Panc1 (cell line): ENCODE measurements at regions not wholly inside any gene's neighbourhood (a gene's known extent, or its start where the extent isn't known, plus 50 kb on each side); places are given as distances from the start of the nearest gene placed in this dataset.

Source experiments
- ATAC-seq: fragments of 200-7000 bp; cut with Tn5 transposase; 2 replicates; pipeline ENCODE4 v1.9.1; 2020; ENCODE audit warnings: mild to moderate bottlenecking, moderate library complexity
- BruUV-seq: library from RNA; stranded (reverse); fragments of 400-500 nt; replicated peaks from 2 replicates; lab custom pipeline; 2021; lab: Mats Ljungman, UMichigan
- CTCF ChIA-PET: fragments of 300-600 bp; sonication (Branson Sonifier 250); formaldehyde crosslinking; loops from one replicate; lab custom pipeline; 2022; ENCODE audit warnings: antibody characterized with exemption; lab: Charles Lee
- POLR2A ChIA-PET: fragments of 300-600 bp; sonication (Branson Sonifier 250); formaldehyde crosslinking; loops from one replicate; lab custom pipeline; 2022; ENCODE audit warnings: antibody characterized with exemption; lab: Charles Lee
- DNase-seq: peaks from one replicate; pipeline ENCODE4 v3.0.0-alpha.2; 2010; ENCODE audit warnings: low read depth, low spot score
- H3K27ac ChIP-seq: 2 replicates; pipeline ENCODE4 v1.5.1; 2011; ENCODE audit warnings: mild to moderate bottlenecking, low read length, inconsistent platforms
- H3K27me3 ChIP-seq: fragments of 200-500 bp; sonication (Bioruptor generic); 2 replicates; pipeline ENCODE4 v1.6.0; 2014; ENCODE audit warnings: low read length, inconsistent platforms; ENCODE audit not compliant: control insufficient read depth, insufficient read depth
- H3K36me3 ChIP-seq: fragments of 200-500 bp; sonication (Bioruptor generic); 2 replicates; pipeline ENCODE4 v1.5.1; 2014; ENCODE audit warnings: inconsistent platforms, mild to moderate bottlenecking, low read length, moderate library complexity; ENCODE audit not compliant: control insufficient read depth, insufficient read depth
- H3K4me1 ChIP-seq: 2 replicates; pipeline ENCODE4 v1.5.1; 2011; ENCODE audit warnings: inconsistent platforms, mild to moderate bottlenecking, low read length, moderate library complexity; ENCODE audit not compliant: control insufficient read depth, insufficient read depth
- H3K4me3 ChIP-seq, 2 experiments: 2 replicates each; pipeline ENCODE4 v1.5.1; 2011 to 2012; ENCODE audit warnings: low read depth in 2 of 2, low read length in 2 of 2, mild to moderate bottlenecking in 2 of 2, inconsistent platforms in 1 of 2, moderate library complexity in 1 of 2
- H3K9me3 ChIP-seq: fragments of 200-500 bp; sonication (Bioruptor generic); 2 replicates; pipeline ENCODE4 v1.5.1; 2014; ENCODE audit warnings: low read depth, mild to moderate bottlenecking, inconsistent platforms, low read length, moderate library complexity; ENCODE audit not compliant: control insufficient read depth, insufficient read depth
- CTCF ChIP-seq: fragments of 450-650 bp; IDR thresholded peaks from 2 replicates; pipeline ENCODE4 v1.5.1; 2017; ENCODE audit warnings: mild to moderate bottlenecking
- POLR2AphosphoS5 ChIP-seq: IDR thresholded peaks from 2 replicates; pipeline ENCODE4 v1.6.1; 2012; ENCODE audit warnings: mild to moderate bottlenecking, low read depth, low read length, moderate library complexity
- SIN3A ChIP-seq: IDR thresholded peaks from 2 replicates; pipeline ENCODE4 v1.6.1; 2012; ENCODE audit warnings: low read depth, mild to moderate bottlenecking, low read length, moderate library complexity, borderline replicate concordance; ENCODE audit not compliant: insufficient read depth
- TCF7L2 ChIP-seq: IDR thresholded peaks from 2 replicates; pipeline ENCODE4 v1.6.1; 2011; ENCODE audit warnings: mild to moderate bottlenecking, low read depth, low read length, inconsistent platforms
- in situ Hi-C: cut with HindIII; loops from 2 replicates; pipeline ENCODE4 v1.10.0; 2016; ENCODE audit warnings: low sequenced_read_pairs, low pct_unique_long_range_greater_than_20kb
- intact Hi-C: fragments of 100-400 bp; cut with micrococcal nuclease; formaldehyde crosslinking; loops from one replicate; pipeline ENCODE4 v1.10.0; 2022; ENCODE audit not compliant: unreplicated experiment
- TF ChIP-seq, protein P1 (sequence below), 2 experiments: IDR thresholded peaks; 2 replicates each; pipeline ENCODE4 v1.6.1; 2011 to 2012; ENCODE audit warnings: low read depth in 2 of 2, control low read depth in 1 of 2, low read length in 1 of 2, mild to moderate bottlenecking in 1 of 2, moderate library complexity in 1 of 2; ENCODE audit not compliant: insufficient read depth in 1 of 2

DNA sequence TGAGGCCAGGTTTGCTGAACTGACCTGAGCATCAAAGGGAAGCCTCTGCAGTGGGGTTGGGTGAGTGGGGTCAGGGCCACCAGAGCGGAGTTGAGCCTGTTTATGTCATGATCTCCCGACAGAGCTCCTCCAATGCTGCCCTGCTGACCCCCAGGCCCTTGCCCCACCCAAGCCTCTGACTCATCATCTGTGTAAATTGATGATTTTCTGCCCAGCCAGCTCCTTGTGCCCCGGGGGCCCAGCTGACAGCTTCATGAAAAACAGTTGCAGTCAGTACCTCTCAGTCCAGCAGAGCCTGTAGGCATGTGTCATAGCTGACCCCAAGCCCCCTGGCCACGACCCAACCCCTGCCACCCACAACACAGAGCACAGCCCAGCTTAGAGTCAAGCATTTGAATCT is 134.9 kb downstream of the CCT6B start:
- in situ Hi-C loops (no loop called here), intact Hi-C loops (no loop called here)
- Histone ChIP-seq H3K4me3 (no peak overlapping the region), H3K36me3 (no peaks in the 10 kb centered on the region), H3K27ac (no peak overlapping the region), H3K27me3 (peaks cover 2% of the 10 kb centered on the region; the same call in 1 of the 2 replicates), H3K4me1 (no peaks in the 10 kb centered on the region; the same call in 1 of the 2 replicates), H3K9me3 (no peaks in the 10 kb centered on the region)
- ChIA-PET CTCF (no interaction called here), POLR2A (no interaction called here)
- no TSS peak for BruUV-seq
- DNase-seq (peak; percentile 41), ATAC-seq (peak; percentile 68)
- TF ChIP-seq SIN3A (no peak), POLR2AphosphoS5 (no peak), TCF7L2 (no peak), CTCF (no peak)
- TF ChIP-seq, protein P1, sequence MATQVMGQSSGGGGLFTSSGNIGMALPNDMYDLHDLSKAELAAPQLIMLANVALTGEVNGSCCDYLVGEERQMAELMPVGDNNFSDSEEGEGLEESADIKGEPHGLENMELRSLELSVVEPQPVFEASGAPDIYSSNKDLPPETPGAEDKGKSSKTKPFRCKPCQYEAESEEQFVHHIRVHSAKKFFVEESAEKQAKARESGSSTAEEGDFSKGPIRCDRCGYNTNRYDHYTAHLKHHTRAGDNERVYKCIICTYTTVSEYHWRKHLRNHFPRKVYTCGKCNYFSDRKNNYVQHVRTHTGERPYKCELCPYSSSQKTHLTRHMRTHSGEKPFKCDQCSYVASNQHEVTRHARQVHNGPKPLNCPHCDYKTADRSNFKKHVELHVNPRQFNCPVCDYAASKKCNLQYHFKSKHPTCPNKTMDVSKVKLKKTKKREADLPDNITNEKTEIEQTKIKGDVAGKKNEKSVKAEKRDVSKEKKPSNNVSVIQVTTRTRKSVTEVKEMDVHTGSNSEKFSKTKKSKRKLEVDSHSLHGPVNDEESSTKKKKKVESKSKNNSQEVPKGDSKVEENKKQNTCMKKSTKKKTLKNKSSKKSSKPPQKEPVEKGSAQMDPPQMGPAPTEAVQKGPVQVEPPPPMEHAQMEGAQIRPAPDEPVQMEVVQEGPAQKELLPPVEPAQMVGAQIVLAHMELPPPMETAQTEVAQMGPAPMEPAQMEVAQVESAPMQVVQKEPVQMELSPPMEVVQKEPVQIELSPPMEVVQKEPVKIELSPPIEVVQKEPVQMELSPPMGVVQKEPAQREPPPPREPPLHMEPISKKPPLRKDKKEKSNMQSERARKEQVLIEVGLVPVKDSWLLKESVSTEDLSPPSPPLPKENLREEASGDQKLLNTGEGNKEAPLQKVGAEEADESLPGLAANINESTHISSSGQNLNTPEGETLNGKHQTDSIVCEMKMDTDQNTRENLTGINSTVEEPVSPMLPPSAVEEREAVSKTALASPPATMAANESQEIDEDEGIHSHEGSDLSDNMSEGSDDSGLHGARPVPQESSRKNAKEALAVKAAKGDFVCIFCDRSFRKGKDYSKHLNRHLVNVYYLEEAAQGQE (IDR thresholded peaks at IDR 0.05; ENCODE audit: insufficient read depth in 1 of 2, low read depth in 2 of 2, low read length in 1 of 2): no peak

DNA sequence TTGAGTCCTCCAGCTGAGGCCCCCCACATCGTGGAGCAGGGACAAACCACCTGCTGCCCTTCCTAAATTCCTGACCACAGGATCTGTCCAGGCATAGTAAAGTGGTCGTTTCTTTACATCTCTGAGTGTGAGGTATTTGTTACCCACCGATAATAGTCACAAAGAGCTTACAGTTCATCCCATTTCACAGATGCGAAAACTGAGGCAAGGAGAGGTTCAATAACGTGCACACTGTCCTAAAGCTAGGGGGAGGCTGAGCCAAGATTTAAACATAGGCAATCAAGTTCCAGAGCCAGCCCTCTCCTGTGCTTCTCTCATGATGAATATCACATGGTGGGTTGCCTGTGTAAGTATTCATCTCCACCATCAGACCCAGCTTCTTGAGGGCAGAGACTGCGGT is 135.4 kb downstream of the CCT6B start:
- ATAC-seq (no peak; the same call in 1 of the 2 replicates), DNase-seq (no peak)
- intact Hi-C loops (no loop called here), in situ Hi-C loops (no loop called here)
- peaks cover 2% of the 10 kb centered on the region; the same call in 1 of the 2 replicates for H3K27me3 ChIP-seq
- ChIA-PET CTCF (no interaction called here), POLR2A (no interaction called here)
- no peaks in the 10 kb centered on the region for H3K36me3 ChIP-seq
- H3K4me3 ChIP-seq: no peak overlapping the region
- no TSS peak for BruUV-seq
- no peaks in the 10 kb centered on the region; the same call in 1 of the 2 replicates for H3K4me1 ChIP-seq
- no peak overlapping the region for H3K27ac ChIP-seq
- no peaks in the 10 kb centered on the region for H3K9me3 ChIP-seq
- TF ChIP-seq, protein P1 (IDR thresholded peaks at IDR 0.05; ENCODE audit: insufficient read depth in 1 of 2, low read depth in 2 of 2, low read length in 1 of 2): no peak
- TF ChIP-seq POLR2AphosphoS5: no peak
- TF ChIP-seq TCF7L2: no peak
- no peak for TF ChIP-seq CTCF
- no peak for TF ChIP-seq SIN3A
